Hepatocyte (in vitro differentiated cells): ENCODE measurements at regions not wholly inside any gene's neighbourhood (a gene's known extent, or its start where the extent isn't known, plus 50 kb on each side); places are given as distances from the start of the nearest gene placed in this dataset.

Experiments
- EZH2 ChIP-seq: fragments of 200-600 bp; sonication (generic); IDR thresholded peaks from 2 replicates; pipeline ENCODE4 v1.6.1; 2016; ENCODE audit warnings: antibody characterized with exemption, mild to moderate bottlenecking, borderline replicate concordance
- TF ChIP-seq, protein P1 (sequence below): fragments of 200-600 bp; sonication (generic); IDR thresholded peaks from 2 replicates; pipeline ENCODE4 v1.5.1; 2016; ENCODE audit warnings: antibody characterized with exemption, mild to moderate bottlenecking; ENCODE audit not compliant: poor library complexity

DNA sequence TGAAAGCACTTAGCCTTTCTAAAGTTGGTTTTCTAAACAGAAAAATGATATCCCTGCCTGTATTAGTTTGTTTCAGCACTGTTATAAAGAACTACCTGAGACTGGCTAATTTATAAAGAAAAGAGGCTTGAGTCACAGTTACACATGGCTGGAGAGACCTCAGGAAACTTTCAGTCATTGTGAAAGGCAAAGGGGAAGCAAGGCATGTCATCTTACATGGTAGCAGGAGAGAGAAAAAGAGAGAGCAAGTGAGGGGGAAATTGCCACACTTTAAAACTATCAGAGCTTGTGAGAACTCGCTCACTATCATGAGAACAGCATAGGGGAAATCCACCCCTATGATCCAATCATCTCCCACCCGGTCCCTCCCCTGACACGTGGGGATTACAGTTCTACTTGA, 64.9 kb downstream of the FAM170A start:
- TF ChIP-seq, protein P1, sequence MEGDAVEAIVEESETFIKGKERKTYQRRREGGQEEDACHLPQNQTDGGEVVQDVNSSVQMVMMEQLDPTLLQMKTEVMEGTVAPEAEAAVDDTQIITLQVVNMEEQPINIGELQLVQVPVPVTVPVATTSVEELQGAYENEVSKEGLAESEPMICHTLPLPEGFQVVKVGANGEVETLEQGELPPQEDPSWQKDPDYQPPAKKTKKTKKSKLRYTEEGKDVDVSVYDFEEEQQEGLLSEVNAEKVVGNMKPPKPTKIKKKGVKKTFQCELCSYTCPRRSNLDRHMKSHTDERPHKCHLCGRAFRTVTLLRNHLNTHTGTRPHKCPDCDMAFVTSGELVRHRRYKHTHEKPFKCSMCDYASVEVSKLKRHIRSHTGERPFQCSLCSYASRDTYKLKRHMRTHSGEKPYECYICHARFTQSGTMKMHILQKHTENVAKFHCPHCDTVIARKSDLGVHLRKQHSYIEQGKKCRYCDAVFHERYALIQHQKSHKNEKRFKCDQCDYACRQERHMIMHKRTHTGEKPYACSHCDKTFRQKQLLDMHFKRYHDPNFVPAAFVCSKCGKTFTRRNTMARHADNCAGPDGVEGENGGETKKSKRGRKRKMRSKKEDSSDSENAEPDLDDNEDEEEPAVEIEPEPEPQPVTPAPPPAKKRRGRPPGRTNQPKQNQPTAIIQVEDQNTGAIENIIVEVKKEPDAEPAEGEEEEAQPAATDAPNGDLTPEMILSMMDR, result no peak
- TF ChIP-seq EZH2, result no peak
